BJ (cell line): ENCODE measurements at regions not wholly inside any gene's neighbourhood (a gene's known extent, or its start where the extent isn't known, plus 50 kb on each side); places are given as distances from the start of the nearest gene placed in this dataset.

ENCODE experiments used
- CTCF ChIA-PET: fragments of 350-600 bp; formaldehyde crosslinking; extraction: SDS; loops from one replicate; lab custom pipeline; 2021; ENCODE audit warnings: antibody characterized with exemption, inconsistent platforms; lab: Yijun Ruan, JAX
- POLR2A ChIA-PET: fragments of 300-600 bp; sonication (Branson Sonifier 250); formaldehyde crosslinking; extraction: SDS; loops from one replicate; lab custom pipeline; 2021; ENCODE audit warnings: antibody characterized with exemption; lab: Charles Lee
- DNase-seq: peaks from one replicate; pipeline ENCODE4 v3.0.0-alpha.2; 2011; ENCODE audit warnings: low read depth
- H3K27me3 ChIP-seq: 2 replicates; pipeline ENCODE4 v1.6.0; 2011; ENCODE audit warnings: low read length; ENCODE audit not compliant: control insufficient read depth, insufficient read depth
- H3K36me3 ChIP-seq: 2 replicates; pipeline ENCODE4 v1.5.1; 2011; ENCODE audit warnings: low read length; ENCODE audit not compliant: control insufficient read depth, insufficient read depth
- H3K4me3 ChIP-seq: 2 replicates; pipeline ENCODE4 v1.5.1; 2011; ENCODE audit warnings: low read depth, mild to moderate bottlenecking, control low read depth, low read length
- CTCF ChIP-seq: IDR thresholded peaks from 2 replicates; pipeline ENCODE4 v1.5.1; 2011; ENCODE audit warnings: low read depth, mild to moderate bottlenecking, control low read depth, inconsistent platforms, low read length, moderate library complexity; ENCODE audit not compliant: insufficient read depth

DNA sequence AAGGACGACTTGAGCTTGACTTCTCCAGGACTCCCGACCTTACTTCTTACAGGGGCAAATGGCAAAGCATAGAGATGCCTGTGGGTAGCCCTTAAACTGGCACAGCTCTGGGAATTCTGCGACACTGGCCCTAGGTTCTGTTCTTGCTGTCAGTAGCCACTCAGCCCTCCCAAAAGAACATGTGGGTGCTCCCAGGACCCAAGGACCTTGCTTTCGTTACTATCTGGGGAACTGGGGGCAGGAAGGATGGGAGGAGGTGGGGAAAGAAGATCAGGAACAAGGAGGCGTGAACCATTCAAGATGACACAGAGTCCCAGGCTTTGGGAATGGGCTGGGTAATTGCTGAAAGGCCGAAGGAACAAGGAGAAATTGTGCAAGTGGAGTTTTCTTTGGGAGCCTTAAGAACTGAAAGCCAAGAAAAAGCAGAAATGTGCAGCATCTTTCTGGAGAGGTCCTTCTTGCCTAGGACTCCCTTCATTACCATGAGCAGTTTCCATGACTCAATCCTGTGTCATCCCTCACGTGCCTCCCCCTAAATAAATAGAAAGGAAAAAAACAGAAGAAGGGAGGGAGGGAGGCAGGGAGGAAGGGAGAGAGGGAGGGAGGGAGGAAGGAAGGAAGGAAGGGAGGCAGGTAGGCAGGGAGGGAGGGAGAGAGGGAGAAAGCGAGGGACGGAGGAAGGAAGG is 284.6 kb upstream of the FOXQ1 start:
- ChIA-PET CTCF (interaction anchor here (0.6 kb wide), 1 partner anchor 1358 kb away, joined by 3 read pairs; no protein-coding TSS in a partner anchor), POLR2A (no interaction called here)
- Histone ChIP-seq H3K4me3 (no peak overlapping the region), H3K27me3 (no peaks in the 10 kb centered on the region), H3K36me3 (no peaks in the 10 kb centered on the region)
- no peak for TF ChIP-seq CTCF
- DNase-seq, result peak; percentile 52

- H3K4me3 ChIP-seq, result no peak overlapping the region
- ChIA-PET POLR2A (no interaction called here), CTCF (no interaction called here)
- H3K36me3 ChIP-seq, result no peaks in the 10 kb centered on the region
- DNase-seq, result no peak
- TF ChIP-seq CTCF, result no peak
- no peaks in the 10 kb centered on the region; the same call in 1 of the 2 replicates for H3K27me3 ChIP-seq
These were observed 286.1 kb upstream of the FOXQ1 start for GRCh38 chr6:1025821-1026220.

DNA sequence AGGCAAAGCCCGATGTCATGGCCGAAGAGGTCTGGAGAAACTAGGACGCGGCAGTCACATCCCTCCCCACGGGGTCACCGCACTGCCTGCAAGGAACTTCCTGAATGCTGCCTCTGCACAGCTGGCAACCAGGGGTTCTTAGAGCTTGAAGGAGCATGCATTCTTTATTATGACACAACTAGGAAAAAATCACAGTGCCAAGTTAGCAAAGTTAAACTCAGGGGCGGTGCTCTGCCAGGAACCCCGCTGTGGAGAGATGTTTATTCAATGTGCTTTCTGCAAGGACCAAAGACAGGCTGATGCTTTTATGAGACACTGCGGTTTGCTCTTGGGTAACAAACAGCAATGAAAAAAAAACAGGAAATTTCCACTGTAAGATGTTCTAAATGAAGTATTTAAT is 287.3 kb upstream of the FOXQ1 start:
- peak; percentile 95 for DNase-seq
- ChIA-PET POLR2A (no interaction called here), CTCF (interaction anchor here (1.2 kb wide), 1 partner anchor 12 kb away, joined by 3 read pairs; no protein-coding TSS in a partner anchor)
- H3K4me3 ChIP-seq, result no peak overlapping the region
- TF ChIP-seq CTCF, result no peak
- H3K36me3 ChIP-seq, result no peaks in the 10 kb centered on the region
- no peaks in the 10 kb centered on the region; the same call in 1 of the 2 replicates for H3K27me3 ChIP-seq

DNA sequence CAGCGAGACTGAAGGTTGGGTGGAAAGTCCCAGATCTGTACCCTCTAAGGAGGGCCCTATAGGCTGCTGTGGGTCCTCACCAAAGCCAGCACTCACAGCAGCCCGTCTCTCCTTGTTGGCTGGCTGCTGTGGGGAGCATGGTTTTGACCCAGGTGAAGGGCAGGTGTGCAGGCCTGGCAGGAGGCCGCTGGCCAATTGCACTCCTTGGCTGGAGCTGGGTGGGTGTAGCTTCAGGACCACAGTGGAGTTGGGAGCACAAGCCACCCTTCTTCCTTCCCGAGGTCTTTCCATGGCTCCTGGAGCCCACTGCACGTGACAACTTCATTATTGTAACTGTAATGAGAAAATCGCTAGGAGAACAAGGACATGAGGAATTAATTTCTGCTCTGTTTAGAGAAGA is 287.7 kb upstream of the FOXQ1 start:
- no peak for DNase-seq
- H3K36me3 ChIP-seq, result no peaks in the 10 kb centered on the region
- ChIA-PET CTCF (interaction anchor here (1.2 kb wide), 1 partner anchor 11 kb away, joined by 3 read pairs; no protein-coding TSS in a partner anchor), POLR2A (no interaction called here)
- H3K4me3 ChIP-seq, result no peak overlapping the region
- H3K27me3 ChIP-seq, result no peaks in the 10 kb centered on the region; the same call in 1 of the 2 replicates
- TF ChIP-seq CTCF, result no peak

DNA sequence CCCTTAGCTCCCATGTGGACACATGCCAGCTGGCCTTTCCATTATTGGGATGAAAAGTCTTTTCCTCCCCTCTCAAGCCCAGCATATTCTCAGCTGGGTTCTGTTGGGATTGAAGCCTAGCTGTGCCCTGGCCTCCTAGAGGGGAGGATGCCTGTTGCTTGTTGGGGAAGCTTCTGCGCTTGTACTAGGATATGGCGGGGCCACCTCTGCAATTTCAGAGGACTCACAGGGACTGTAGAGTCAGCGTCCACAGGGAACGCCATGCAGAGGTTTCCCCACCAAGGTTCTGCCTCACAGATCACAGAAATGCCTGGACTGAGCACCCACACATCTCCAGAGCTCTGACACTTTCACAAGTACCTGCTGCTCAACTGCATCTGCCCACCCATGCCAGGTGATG is 288.7 kb upstream of the FOXQ1 start:
- peaks cover 1% of the 10 kb centered on the region for H3K27me3 ChIP-seq
- DNase-seq, result no peak
- H3K36me3 ChIP-seq, result no peaks in the 10 kb centered on the region
- CTCF ChIA-PET, result no interaction called here
- no peak for TF ChIP-seq CTCF
- POLR2A ChIA-PET, result no interaction called here
- no peak overlapping the region for H3K4me3 ChIP-seq
